Body of pancreas (tissue), 4 donors: ENCODE measurements at regions not wholly inside any gene's neighbourhood (a gene's known extent, or its start where the extent isn't known, plus 50 kb on each side); places are given as distances from the start of the nearest gene placed in this dataset.

Source experiments
- CTCF ChIP-seq, 7 experiments: fragments of 450-650 bp in 4 of 7; fragments of 200-600 bp in 3 of 7; sonication (generic) in 3 of 7; IDR thresholded peaks; one replicate each; pipeline ENCODE4 v1.5.1; 2016 to 2019; ENCODE audit warnings: antibody characterized with exemption in 7 of 7
- POLR2A ChIP-seq, 3 donors: fragments of 450-650 bp; IDR thresholded peaks; one replicate each; pipeline ENCODE4 v1.6.1; 2016; ENCODE audit warnings: antibody characterized with exemption in 3 of 3, mild to moderate bottlenecking in 2 of 3

DNA sequence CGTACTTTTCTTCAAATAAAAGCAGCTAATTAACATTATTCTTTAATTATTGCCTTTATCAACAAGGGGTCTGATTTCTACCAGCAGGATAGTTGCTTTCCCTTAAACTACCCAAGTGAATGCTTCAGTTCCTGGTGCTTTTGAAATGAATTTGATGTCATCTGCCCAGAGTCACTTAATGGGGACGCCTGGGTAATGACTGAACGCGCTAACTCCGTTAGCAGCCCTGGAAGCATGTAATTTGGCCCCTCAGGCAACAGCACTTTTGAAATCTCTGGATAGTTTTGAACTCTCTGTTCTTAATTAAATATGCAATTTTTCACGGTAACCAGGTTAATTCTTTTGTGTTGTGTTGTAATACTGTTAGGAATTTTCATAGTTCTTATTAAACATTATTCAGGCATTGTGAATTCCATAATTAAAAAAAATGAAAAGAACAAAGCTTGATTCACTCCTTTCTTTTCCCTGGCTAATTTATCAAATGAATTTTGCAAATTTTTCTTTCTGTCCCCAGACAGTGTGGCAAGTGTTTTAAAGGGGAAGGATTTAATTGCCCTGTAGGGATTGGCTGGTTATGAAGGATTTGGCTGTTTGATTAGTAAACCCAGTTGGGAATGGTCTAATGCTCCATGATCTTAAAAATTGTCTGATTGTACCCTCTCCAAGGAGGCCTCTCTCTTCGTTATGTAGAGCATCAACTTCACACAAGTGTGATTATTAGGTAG lies 137.5 kb upstream of the MYL2 start:
- no peak for TF ChIP-seq CTCF (IDR thresholded peaks at IDR 0.05)
- no peak for TF ChIP-seq POLR2A (IDR thresholded peaks at IDR 0.05)
